ENCODE measurements at regions not wholly inside any gene's neighbourhood (a gene's known extent, or its start where the extent isn't known, plus 50 kb on each side); places are given as distances from the start of the nearest gene placed in this dataset.

DNA sequence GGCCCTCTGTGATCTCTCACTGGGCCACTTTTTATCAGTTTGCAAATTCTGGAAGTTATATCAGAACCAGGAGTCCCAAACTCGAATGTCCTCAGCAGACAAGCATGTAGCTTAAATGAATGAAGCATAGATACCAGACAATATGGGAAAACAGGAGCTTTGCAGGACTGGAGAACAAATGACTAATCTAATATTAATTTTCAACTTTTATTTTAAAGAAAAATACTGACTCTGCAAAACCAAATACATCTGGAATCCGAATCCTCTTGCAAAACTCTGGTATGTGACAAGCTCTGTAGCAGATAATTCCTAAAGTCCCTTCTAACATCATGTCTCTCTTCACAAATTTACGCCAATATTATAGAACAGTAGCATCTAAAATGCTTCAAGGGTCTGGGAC lies 427.4 kb downstream of the TTLL7 start:
- no peak for DNase-seq

DNA sequence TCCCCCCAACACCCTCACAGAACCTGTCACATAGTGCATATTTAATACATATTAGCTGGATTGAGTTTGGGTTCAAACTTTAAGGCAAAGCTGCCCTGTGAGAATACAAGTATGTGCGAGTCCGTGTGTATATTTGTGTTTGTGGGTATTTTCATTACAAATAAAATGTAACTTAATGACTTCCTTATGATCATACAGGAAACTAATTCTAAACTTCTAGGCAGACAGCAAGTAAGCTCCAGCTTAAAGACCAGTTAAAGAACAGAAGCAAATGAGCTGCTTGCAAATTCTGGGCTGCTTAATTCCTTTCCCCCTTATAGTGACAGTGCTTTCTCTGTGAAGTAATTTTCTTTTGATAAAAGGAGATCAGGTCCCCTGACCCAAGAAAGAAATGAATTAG lies 437.6 kb downstream of the TTLL7 start:
- DNase-seq: no peak

DNA sequence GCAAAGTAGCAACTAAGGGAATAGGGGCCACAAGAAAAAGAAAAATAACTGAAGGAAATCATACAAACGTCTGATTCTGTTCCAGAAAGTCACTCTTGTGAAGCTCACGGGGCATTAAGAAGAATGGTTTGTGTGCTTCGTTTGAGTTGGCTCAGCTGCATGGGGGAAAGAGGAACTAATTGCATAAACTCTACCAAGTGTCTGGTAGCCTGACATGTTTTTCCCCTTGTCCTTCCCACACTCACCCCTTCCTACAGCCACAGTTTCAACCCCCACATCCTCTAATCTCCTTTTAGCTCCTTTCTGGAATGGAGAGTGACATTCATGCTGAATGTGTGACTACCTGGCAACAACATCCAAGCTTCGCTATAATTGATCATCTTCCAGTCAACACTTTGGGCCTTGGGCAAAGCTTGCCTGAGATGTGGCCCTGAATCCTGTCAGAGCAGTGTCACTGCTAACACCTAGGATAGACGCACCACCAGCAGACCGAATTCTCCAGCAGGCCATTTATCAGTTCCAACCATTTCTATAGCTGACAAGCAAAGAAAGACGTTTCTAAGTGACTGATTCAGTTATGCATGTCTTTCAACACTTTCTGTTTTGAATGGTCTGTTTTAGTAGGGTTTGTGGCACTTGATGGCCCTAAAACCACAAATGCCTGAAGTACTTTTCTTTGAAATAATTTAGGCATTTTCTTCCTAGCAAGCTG lies 439.6 kb downstream of the TTLL7 start:
- DNase-seq: peak; percentile 88

DNA sequence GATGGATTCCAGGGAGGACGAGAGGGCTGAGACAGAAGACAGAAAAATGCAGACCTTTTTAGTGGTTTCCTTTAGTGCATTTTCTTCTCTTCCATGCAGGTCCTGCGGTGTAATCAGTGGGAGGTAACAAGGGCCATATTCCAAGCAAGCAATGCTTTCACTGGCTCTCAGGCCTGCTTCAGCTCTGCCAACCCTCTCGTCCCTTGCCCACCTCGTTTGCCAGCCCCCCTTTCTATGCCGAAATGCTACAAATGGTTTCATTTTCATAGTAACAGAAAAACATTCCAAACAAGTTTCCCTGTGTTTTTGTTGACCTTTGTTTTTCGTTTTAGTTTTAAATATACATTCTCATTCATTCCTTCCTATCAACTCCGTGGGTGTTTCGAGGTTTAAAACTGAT lies 443.1 kb downstream of the TTLL7 start:
- no peak for DNase-seq

DNA sequence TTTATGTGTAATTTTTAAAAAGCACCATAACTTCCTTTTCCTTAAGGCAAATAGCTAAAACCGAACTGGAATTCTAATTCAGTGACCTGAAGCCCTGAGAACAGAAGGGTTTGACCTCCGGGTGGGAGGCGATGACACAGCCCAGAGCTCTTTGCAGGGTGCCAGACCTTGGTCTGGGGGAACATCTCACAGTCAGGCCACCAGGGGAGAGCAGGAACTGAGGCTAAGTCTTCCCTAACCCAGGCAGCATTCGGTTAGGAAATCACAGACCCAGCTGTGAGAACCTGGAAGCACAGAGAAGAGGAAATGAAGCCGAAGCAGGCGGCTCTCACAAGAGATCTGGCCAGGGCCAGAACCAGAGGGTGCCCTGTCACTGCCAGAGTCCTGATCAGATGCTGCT lies 444.8 kb downstream of the TTLL7 start:
- DNase-seq: peak; percentile 60

DNA sequence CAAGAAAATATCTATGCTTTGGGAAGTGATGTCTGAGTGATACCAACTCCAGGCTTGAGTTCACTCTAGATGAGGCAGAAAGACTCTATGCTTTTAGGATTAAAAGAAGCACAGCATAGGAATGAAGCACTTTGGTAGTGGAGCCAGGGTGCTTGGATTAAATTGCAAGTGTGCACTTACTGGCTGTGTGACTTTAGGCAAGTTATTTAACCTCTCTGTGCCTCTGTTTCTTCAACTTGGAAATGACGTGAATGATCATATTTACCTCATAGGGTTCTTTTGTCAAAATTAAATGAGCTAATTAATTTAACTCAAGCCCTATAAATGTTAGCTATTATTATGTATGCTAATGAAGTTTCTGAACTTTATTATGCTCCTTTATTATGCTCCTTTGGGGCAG lies 446.1 kb downstream of the TTLL7 start:
- DNase-seq: no peak

DNA sequence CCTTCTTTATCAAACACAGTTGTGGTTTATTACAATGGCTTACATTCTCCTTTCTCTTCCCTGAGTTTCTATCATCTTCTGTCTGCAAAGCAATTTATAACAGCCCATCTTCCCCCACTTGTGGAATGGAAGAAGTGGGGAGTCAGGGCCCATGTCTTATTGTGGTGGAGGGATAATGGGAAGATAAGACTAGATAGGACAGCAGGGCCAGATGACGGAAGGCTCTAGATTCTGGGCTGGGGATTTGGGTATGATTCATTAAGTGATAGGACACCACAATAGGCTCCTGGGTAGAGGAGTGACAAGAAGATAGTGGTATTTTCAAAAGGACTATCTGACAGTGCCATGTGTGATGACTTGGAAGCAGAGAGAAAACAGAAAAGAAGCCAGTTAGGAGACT lies 450.6 kb downstream of the TTLL7 start:
- no peak for DNase-seq

DNA sequence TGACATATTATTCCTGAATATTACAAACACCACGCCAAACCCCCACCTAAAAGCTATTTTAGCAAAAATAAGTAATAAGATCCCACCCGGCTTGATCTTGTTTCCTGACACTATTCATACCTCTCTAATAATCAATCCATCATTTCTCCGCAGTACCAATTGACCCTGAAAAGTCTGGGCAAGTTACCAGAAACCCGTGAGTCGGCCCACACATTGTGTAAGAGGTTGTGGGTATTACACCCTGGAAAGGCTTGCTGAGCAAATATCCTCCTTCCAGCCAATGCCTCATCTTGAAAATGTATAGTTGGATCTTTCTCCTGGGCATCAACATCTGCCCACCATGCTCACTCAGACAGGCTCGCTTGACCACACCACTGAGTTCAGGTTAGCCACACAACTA lies 451.0 kb downstream of the TTLL7 start:
- peak; percentile 50 for DNase-seq

DNA sequence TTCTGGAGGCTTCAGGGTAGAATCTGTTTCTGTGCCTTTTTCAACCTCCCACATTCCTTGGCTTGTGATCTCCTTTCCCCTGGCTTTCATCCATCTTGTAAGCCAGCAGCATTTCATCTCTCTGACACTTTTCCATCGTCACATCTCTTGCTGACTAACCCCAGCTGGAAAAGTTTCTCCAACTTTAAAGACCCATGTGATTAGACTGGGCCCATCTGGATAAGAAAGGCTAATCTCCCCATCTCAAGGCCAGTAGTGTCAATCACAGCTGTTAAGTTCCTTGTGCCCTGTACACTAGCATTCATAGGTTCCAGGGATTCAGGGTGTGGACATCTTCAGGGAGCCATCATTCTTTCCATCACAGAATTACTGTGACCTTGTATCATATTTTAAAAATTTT lies 452.1 kb downstream of the TTLL7 start:
- no peak for DNase-seq

DNA sequence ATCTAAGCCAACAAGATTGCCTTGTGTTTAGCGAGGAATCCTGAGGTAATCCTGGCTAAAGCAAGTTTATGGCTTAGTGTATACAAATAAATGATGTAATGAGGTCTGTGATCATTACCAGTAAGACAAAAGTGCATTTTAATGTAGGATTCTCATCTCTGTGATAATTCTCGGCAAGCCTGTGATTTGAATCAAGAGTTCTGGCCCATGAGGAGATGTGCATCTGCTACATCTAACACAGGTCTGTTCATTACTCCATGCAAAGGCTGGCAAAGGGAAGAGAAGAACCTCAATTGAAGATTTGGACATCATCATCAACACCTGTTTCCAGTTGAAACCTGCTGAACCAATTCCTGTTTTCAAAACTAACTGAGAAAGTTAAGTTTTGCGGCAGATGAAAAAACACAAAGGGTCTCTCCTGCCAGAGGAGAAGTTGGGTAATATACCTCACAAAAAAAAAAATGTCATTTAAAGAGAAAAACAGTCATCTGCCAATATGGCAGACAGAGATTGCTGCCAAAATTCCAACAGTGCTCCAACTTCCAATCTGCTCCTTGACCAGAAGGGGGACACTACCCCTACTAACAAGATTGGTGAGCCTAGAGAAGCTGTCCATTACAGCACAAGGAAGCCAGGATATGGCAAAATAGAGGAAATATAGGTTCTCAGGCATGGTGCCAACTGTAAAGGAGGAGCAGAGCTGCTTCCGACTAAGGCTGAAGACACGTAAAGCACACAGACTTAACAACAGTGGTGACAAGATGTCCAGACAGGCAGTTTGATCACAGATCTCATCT lies 453.7 kb downstream of the TTLL7 start:
- DNase-seq: peak; percentile 47

DNA sequence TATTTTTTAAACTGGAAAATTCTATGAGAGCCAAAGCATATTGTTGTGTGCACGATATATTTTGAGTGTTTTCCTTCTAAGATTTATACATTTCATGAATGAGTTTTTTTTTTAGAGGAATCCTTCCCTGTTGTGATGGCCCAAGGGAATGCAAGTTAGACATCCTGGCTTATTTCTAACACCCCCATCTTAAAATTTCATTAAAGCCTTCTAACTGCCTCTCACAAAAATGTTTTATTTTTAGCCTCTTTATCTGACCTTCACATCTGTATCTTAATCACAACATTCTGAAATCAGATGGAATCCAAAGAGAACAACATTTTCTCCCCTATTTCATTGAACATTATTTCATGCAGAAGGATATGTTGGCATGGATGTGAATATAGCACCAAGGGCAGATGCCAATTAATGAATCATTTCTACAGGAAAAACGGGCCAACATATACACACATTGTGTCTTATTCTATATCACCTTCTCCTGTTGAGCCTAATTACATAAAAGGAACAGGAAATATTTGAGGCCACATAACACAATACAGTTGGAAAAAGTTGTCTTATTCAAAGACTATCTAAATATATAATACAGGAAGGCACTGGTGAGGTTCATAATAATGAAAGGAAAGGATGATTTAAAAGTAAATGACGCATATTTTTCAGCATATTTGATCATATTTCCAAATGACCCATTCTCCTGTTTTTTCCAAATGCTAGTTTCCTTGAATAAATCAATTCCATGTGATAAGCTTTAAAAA lies 455.5 kb downstream of the TTLL7 start:
- DNase-seq: no peak

DNA sequence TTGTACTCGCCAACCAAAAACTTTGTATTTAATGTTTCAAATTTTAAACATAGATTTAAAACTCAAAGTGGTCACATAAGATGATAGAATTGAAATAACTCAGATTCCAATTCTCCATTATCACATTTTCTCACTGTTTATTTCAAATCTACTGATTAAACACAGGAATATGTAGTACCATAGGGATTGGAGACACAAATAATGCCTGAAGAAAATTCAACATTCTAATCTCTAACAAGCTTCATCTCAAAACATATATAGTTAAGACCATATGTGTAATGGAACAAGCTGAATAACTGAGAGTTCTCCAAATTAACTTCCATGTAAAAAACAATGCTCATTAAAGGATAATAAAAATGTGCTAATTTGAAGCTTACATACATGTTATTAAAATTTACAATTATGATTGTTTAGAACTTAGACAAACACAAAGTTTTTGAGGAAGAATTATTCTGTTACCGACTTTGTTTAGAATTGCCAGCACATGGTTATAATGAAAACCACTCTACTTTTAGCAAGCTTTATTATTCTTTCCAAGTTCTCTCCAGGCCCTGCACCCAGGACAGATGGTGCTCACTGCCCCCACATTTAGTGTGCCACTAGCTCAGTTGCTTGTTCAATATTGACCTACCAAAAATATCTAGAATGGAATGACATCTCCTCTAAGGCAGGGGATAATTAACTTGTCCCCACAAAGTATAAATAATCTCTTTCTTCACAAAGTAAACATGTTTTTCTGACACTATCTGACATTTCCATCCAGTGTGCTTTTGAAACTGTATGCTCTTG lies 467.2 kb downstream of the TTLL7 start:
- DNase-seq: no peak

DNA sequence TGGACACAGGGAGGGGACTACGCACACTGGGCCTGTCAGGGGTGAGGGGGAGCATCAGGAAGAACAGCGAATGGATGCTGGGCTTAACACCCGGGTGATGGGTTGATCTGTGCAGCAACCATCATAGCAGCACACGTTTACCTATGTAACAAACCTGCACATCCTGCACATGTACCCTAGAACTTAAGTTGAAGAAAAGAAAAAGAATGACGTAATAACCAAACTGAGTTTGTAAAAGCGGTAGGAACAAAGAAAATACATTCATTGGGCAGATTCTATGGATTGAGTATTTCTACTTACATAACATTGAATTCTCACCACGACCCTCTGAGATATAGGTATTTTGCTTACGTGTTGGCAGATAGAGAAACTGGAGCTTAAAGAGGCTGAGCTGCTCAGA lies 468.4 kb downstream of the TTLL7 start:
- no peak for DNase-seq

DNA sequence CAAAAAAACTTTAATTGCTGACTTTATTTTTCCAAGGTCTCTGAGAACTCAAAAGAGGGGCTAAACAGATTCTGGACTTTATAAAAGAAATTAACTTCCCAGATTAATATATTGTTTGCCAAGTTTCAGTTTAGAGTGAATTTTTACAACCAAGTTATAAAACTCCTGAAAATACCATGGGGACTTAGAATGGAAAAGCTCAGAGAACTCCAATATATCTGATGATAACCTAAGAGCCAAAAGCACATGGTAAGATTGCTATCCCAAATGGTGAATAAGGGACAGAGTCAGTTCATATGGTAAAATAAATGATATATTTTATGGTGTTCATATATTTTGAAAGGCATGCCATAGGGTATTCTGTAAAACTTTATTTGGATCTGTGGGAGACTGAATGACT lies 470.9 kb downstream of the TTLL7 start:
- DNase-seq: no peak

DNA sequence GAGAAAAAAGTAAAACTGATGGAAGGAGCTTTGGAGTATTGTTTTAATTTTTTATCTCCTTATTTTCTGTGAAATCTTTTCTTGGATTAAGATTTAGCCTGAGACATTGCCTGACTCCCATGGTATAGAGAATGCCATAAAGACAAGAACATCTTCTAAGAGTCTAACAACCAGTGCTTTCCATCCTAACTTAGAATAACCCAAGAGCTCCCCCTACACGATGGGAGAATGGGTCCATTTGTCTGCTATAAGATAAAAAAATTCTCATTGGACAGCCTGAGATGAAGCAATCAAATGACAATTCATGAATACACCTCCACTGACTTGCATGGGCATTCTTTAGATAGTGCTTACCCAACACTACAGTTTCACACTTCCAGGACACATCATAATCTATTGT lies 478.1 kb downstream of the TTLL7 start:
- DNase-seq: no peak

DNA sequence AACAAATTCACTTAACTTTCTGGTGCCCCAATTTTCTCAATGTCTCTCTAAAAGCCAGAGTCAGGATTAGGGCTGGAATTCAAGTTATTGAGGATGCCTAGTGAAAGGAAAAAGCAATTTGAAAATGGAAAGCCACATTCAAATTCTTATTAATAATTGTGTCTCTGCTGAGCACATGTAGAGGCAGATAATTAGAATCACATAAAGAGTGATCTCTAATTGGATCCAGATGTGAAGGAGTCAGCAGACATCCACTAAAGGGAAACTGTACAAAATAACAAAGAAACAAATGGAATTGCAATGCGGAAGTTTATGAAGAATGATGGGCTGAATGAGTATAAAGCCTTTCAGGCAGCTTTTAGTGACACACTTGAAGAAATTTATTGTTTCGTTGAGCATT lies 482.6 kb downstream of the TTLL7 start:
- DNase-seq: no peak

DNA sequence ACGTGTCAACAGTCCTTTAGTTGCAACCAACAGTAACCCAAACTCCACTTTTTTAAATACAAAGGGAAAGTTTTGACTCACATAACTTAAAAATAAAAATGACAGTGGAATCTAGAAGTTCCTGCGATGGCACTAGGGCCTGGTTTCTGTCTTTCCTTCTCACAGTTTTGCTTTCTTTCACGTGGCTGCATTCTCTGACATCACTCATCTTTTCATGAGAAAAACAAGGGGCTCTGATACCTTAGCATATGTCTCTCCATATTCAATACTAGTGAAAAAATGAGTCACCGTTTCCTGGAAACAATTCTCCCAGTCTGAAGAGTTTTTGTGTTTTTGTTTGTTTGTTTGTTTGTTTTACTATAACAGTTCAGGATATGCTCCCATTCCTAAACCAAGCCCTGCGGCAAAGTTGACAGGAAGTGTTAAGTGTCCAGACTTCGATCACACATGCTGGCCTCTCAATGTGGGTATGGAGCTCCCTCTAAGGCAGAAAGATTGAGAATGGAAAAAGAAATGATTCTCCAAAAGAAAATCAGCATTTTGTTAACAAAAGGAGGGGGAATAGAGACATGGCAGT lies 483.3 kb downstream of the TTLL7 start:
- no peak for DNase-seq

DNA sequence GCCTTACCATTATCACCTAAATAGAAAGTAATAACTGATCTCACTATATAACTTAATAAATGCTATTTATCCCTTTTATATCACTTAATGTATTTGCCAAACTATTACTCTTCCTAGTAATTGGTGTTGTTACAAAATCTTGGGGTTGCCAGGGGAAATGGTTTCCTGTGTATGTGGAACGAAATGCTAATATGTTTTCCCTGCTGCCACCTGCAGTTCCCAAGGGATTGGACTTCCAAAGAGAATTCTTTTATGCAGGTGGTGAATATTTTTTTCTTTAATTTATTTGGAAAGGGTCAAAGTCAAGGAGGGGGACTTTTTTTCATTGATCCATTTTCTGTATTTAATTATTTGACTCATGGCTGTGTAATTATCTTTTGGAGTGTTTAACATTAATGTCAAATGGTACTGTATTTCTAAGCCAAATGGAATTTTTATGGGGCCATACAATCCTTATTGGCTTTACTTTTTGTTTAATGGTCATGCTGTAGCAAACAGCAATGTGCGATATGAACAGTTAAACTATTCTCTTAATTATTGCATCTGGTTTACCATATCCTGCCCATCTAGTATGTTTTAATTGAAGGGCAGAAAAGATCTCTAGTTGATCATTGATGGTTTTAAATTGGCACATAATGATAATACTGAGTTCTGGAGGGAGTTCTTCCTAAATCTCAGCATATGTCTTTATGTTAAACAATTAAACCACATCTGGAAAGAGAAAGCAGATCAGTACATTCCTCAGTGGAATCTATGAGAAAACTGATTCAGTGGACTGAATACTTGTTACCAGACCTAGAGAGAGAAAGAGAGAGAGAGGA lies 486.3 kb downstream of the TTLL7 start:
- DNase-seq: no peak

DNA sequence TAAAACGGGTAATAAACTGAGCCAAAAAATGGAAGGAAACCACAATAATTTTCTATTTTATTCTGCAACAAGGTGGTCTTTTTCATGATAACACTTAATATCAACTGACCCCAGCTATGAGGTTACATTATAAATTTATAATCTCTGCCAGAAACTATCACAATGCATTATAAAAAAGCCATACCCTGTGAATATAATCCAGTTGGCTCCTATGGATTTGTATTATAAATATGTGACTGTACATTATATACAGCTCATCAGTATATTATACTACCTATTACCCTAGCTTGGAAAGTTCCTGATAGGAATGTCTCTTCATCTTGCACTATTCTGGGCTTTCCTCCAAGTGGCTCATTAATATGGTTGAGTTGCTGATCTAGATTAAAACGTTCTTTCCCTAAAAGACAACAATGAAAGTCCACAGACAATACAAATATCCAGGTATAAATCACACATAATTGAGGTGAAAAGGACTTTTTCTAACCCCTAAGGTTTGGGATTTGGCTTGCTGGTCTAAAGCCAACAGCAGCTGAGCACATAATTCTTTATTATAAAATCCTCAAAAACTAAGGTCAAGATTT lies 487.7 kb downstream of the TTLL7 start:
- no peak for DNase-seq

DNA sequence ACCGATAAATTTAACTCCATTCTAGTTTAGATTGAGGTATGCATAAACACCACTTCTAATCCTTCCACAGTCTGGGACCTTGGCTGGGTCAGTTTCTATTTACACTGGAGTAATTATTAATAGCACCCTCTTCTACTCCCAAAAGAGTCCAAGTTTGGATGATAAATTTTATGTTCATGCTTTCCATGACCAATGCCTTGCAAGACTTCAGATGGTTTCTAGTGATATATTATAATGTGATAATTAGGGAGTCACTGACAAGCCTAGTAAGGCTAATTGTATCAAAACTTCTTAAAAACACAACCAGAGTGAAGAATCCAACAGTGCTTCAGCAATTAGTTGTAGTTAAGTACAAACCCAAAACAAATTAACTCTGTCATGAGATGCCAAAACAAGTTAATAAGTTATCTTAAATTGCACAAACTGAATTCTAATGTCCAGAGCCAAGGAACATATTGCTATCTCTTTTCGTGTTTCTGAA lies 489.6 kb downstream of the TTLL7 start:
- DNase-seq: no peak

DNA sequence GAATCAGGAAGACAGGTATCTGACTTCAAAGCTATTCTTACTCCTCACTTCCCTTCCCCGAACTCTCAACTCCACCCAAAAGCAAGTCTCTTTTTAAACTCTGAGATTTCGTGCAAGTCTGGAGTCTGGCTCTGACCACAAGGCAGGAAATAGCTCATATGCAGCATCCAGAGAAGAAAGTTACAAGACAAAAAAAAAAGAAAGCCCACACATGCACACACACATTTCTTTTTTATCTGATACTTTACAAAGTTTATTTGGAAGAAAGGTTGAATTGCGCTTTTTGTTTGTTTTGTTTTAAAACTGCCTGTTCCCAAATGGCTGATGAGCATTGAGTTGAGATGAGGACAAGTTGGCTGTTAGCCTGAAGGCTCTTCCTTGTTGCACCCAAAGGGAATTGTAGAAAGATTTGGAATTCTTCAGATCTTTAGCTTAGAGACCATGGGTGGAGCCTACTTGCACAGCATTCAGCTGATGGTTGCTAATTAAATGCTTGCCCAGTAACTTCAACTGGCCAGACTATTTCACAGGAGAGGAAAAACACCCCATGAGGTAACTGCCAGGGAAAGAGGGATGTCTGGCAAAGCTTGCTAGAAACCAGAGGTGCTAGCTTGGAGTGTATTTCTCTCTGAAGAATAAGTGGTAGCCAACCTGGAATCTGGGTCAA lies 490.3 kb downstream of the TTLL7 start:
- DNase-seq: peak; percentile 76

Data from MV-4-11 (cell line).